ENCODE measurements at regions not wholly inside any gene's neighbourhood (a gene's known extent, or its start where the extent isn't known, plus 50 kb on each side); places are given as distances from the start of the nearest gene placed in this dataset.

DNA sequence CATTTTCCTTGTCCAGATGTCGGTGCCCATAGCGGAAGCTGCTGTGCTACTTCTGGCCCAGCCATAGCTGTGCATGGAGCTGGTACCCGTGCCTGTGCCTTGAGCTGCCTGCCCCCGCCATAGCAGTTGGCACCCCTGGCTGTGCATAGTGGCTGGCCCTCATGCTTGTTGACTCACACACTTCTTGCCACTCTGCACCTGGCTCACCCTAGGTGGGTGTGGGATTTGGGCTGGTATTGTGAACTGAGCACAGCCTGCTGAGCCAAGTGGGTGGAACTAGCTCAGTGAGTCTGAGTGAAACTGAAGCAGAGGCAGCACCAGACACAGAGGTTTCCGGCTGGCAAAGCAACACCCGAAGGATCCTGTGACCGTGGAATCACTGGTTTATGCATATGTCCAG is 689.5 kb upstream of the EYS start:
- Histone ChIP-seq H3K4me3 (no peak overlapping the region), H3K9me3 (replicated peaks; ENCODE audit: control insufficient read depth, insufficient read depth, low read length) (no peaks in the 10 kb centered on the region), H3K79me2 (ENCODE audit: control insufficient read depth, insufficient read depth, low read length) (no peaks in the 10 kb centered on the region), H3K27me3 (replicated peaks in 1 of 2; ENCODE audit: control insufficient read depth in 2 of 2, insufficient read depth in 2 of 2, low read length in 1 of 2) (no peaks in the 10 kb centered on the region), H3K36me3 (ENCODE audit: control insufficient read depth in 2 of 2, insufficient read depth in 2 of 2, low read length in 1 of 2) (no peaks in the 10 kb centered on the region), H3K27ac (ENCODE audit: control insufficient read depth, insufficient read depth) (no peak overlapping the region), H3K4me1 (ENCODE audit: control insufficient read depth, insufficient read depth, low read length) (no peaks in the 10 kb centered on the region), H3K4me2 (ENCODE audit: control insufficient read depth, insufficient read depth) (no peak overlapping the region), H2AFZ (ENCODE audit: control insufficient read depth, low read depth, low read length) (no peak overlapping the region), H4K20me1 (ENCODE audit: control insufficient read depth, insufficient read depth) (no peaks in the 10 kb centered on the region), H3K9ac (ENCODE audit: control insufficient read depth, insufficient read depth, low read length) (no peak overlapping the region)
- 61% methylated on average over 7 of the region's 7 CpGs for WGBS (ENCODE audit: insufficient coverage, insufficient replicate concordance, low lambda C conversion rate, missing lambda C conversion rate)
- ChIA-PET POLR2A (no interaction called here), CTCF (interaction anchor here (1.0 to 1.2 kb wide), 2 partner anchors 14 to 37 kb away, joined by 4 to 5 read pairs; no protein-coding TSS in a partner anchor), RAD21 (ENCODE audit: unreplicated experiment) (no interaction called here), SMC1A (ENCODE audit: uncharacterized antibody, unreplicated experiment) (no interaction called here)
- no peak for FAIRE-seq
- intact Hi-C loops (cut with micrococcal nuclease; ENCODE audit: unreplicated experiment): no loop called here
- in situ Hi-C loops (cut with MboI): no loop called here
- TF ChIP-seq NR2C1 (IDR thresholded peaks at IDR 0.05) (no peak), EP300 (IDR thresholded peaks at IDR 0.05; ENCODE audit: borderline replicate concordance in 1 of 2, control insufficient read depth in 1 of 2, low read depth in 2 of 2, low read length in 2 of 2) (no peak), SREBF1 (IDR thresholded peaks at IDR 0.05; ENCODE audit: low read length) (no peak), RUNX3 (IDR thresholded peaks at IDR 0.05; ENCODE audit: low read length) (no peak), BMI1 (IDR thresholded peaks at IDR 0.05; ENCODE audit: borderline replicate concordance) (no peak), CREB1 (IDR thresholded peaks at IDR 0.05; ENCODE audit: low read depth) (no peak)
- TF ChIP-seq, protein P1, sequence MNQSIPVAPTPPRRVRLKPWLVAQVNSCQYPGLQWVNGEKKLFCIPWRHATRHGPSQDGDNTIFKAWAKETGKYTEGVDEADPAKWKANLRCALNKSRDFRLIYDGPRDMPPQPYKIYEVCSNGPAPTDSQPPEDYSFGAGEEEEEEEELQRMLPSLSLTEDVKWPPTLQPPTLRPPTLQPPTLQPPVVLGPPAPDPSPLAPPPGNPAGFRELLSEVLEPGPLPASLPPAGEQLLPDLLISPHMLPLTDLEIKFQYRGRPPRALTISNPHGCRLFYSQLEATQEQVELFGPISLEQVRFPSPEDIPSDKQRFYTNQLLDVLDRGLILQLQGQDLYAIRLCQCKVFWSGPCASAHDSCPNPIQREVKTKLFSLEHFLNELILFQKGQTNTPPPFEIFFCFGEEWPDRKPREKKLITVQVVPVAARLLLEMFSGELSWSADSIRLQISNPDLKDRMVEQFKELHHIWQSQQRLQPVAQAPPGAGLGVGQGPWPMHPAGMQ (IDR thresholded peaks at IDR 0.05; ENCODE audit: borderline replicate concordance): no peak
- ATAC-seq: peak; percentile 54
- no peak for DNase-seq (ENCODE audit: low read depth, low spot score)
- BruUV-seq (replicated peaks): no TSS peak

DNA sequence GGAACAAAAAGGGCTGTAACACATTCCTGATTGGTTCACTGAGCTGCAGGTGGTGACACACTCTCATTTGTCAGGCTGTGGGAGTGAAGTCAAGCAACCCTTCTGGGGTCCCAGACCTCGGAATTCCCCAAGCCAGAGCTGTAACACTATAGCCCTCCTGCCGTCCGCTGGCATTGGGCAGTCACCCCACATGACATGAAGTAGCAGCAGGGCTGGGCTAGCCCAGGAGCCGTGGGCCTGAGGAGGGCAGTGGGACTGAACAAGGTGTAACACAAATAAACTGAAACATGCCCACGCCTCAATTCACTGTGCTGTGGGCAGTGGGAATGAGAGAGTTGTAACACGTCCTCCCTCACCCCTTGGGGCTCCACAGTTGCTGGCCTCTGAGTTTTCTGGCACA is 689.1 kb upstream of the EYS start:
- H3K4me3 ChIP-seq: no peak overlapping the region
- POLR2A ChIA-PET: no interaction called here
- ATAC-seq (peak; percentile 43), DNase-seq (ENCODE audit: low read depth, low spot score) (no peak), FAIRE-seq (no peak)
- CTCF ChIA-PET: interaction anchor here (1.0 to 1.2 kb wide), 2 partner anchors 14 to 38 kb away, joined by 4 to 5 read pairs; no protein-coding TSS in a partner anchor
- intact Hi-C loops (cut with micrococcal nuclease; ENCODE audit: unreplicated experiment): no loop called here
- no peak overlapping the region for H3K27ac ChIP-seq (ENCODE audit: control insufficient read depth, insufficient read depth)
- no TSS peak for BruUV-seq (replicated peaks)
- H3K4me1 ChIP-seq (ENCODE audit: control insufficient read depth, insufficient read depth, low read length): no peaks in the 10 kb centered on the region
- H3K36me3 ChIP-seq (ENCODE audit: control insufficient read depth in 2 of 2, insufficient read depth in 2 of 2, low read length in 1 of 2): no peaks in the 10 kb centered on the region
- H2AFZ ChIP-seq (ENCODE audit: control insufficient read depth, low read depth, low read length): no peak overlapping the region
- H4K20me1 ChIP-seq (ENCODE audit: control insufficient read depth, insufficient read depth): no peaks in the 10 kb centered on the region
- no peak overlapping the region for H3K9ac ChIP-seq (ENCODE audit: control insufficient read depth, insufficient read depth, low read length)
- H3K27me3 ChIP-seq (replicated peaks in 1 of 2; ENCODE audit: control insufficient read depth in 2 of 2, insufficient read depth in 2 of 2, low read length in 1 of 2): no peaks in the 10 kb centered on the region
- no peak overlapping the region for H3K4me2 ChIP-seq (ENCODE audit: control insufficient read depth, insufficient read depth)
- RAD21 ChIA-PET (ENCODE audit: unreplicated experiment): no interaction called here
- no peaks in the 10 kb centered on the region for H3K9me3 ChIP-seq (replicated peaks; ENCODE audit: control insufficient read depth, insufficient read depth, low read length)
- no peaks in the 10 kb centered on the region for H3K79me2 ChIP-seq (ENCODE audit: control insufficient read depth, insufficient read depth, low read length)
- SMC1A ChIA-PET (ENCODE audit: uncharacterized antibody, unreplicated experiment): no interaction called here
- 27% methylated on average over 6 of the region's 6 CpGs for WGBS (ENCODE audit: insufficient coverage, insufficient replicate concordance, low lambda C conversion rate, missing lambda C conversion rate)
- in situ Hi-C loops (cut with MboI): no loop called here
- TF ChIP-seq RBBP5 (conservative IDR thresholded peaks at IDR 0.05) (no peak), NRF1 (conservative IDR thresholded peaks at IDR 0.05; ENCODE audit: low read depth, low read length) (no peak), BACH1 (IDR thresholded peaks at IDR 0.05; ENCODE audit: borderline replicate concordance) (no peak)
- TF ChIP-seq, protein P2, sequence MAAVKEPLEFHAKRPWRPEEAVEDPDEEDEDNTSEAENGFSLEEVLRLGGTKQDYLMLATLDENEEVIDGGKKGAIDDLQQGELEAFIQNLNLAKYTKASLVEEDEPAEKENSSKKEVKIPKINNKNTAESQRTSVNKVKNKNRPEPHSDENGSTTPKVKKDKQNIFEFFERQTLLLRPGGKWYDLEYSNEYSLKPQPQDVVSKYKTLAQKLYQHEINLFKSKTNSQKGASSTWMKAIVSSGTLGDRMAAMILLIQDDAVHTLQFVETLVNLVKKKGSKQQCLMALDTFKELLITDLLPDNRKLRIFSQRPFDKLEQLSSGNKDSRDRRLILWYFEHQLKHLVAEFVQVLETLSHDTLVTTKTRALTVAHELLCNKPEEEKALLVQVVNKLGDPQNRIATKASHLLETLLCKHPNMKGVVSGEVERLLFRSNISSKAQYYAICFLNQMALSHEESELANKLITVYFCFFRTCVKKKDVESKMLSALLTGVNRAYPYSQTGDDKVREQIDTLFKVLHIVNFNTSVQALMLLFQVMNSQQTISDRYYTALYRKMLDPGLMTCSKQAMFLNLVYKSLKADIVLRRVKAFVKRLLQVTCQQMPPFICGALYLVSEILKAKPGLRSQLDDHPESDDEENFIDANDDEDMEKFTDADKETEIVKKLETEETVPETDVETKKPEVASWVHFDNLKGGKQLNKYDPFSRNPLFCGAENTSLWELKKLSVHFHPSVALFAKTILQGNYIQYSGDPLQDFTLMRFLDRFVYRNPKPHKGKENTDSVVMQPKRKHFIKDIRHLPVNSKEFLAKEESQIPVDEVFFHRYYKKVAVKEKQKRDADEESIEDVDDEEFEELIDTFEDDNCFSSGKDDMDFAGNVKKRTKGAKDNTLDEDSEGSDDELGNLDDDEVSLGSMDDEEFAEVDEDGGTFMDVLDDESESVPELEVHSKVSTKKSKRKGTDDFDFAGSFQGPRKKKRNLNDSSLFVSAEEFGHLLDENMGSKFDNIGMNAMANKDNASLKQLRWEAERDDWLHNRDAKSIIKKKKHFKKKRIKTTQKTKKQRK (IDR thresholded peaks at IDR 0.05; ENCODE audit: low read depth, low read length): no peak
